GM12878 (cell line): ENCODE measurements at regions not wholly inside any gene's neighbourhood (a gene's known extent, or its start where the extent isn't known, plus 50 kb on each side); places are given as distances from the start of the nearest gene placed in this dataset.

ENCODE experiments used
- ATAC-seq: fragments of 200-7000 bp; cut with Tn5 transposase; 3 replicates; pipeline ENCODE4 v1.9.1; 2020; ENCODE audit warnings: mild to moderate bottlenecking, moderate library complexity
- BruUV-seq: library from RNA; stranded (reverse); fragments of 400-500 nt; replicated peaks from 2 replicates; lab custom pipeline; 2021; lab: Mats Ljungman, UMichigan
- CTCF ChIA-PET: fragments of 300-600 bp; sonication (Branson Sonifier 250); formaldehyde crosslinking; extraction: SDS; loops from one replicate; lab custom pipeline; 2021; ENCODE audit warnings: inconsistent platforms; lab: Yijun Ruan, JAX
- POLR2A ChIA-PET: fragments of 350-600 bp; formaldehyde crosslinking; extraction: SDS; loops from one replicate; lab custom pipeline; 2021; ENCODE audit warnings: inconsistent platforms; lab: Charles Lee
- RAD21 ChIA-PET: fragments of 300-600 bp; sonication (Branson Sonifier 250); formaldehyde crosslinking; loops from one replicate; lab custom pipeline; 2023; ENCODE audit warnings: antibody characterized with exemption; ENCODE audit not compliant: unreplicated experiment; lab: Charles Lee
- SMC1A ChIA-PET: fragments of 300-600 bp; sonication (Branson Sonifier 250); formaldehyde crosslinking; loops from one replicate; lab custom pipeline; 2023; ENCODE audit not compliant: unreplicated experiment, uncharacterized antibody; lab: Charles Lee
- DNase-seq: peaks from one replicate; pipeline ENCODE4 v3.0.0-alpha.2; 2011; ENCODE audit warnings: low read depth, low spot score
- FAIRE-seq: peaks from 3 replicates; lab custom pipeline; 2011; peaks lifted over from hg19 to GRCh38; lab: Jason Lieb, UNC
- H2AFZ ChIP-seq: 2 replicates; pipeline ENCODE4 v1.6.0; 2011; ENCODE audit warnings: low read depth, low read length, control low read depth; ENCODE audit not compliant: control insufficient read depth
- H3K27ac ChIP-seq: 2 replicates; pipeline ENCODE4 v1.5.1; 2011; ENCODE audit warnings: control low read depth; ENCODE audit not compliant: control insufficient read depth, insufficient read depth
- H3K27me3 ChIP-seq, 2 experiments: replicated peaks in 1 of 2; 2 replicates each; pipeline versions ENCODE4 v1.6.0 to v1.6.1; 2011; ENCODE audit warnings: low read length in 1 of 2; ENCODE audit not compliant: control insufficient read depth in 2 of 2, insufficient read depth in 2 of 2
- H3K36me3 ChIP-seq, 2 experiments: 2 replicates each; pipeline ENCODE4 v1.5.1; 2011; ENCODE audit warnings: low read length in 1 of 2; ENCODE audit not compliant: control insufficient read depth in 2 of 2, insufficient read depth in 2 of 2
- H3K4me1 ChIP-seq: 2 replicates; pipeline ENCODE4 v1.6.1; 2011; ENCODE audit warnings: mild to moderate bottlenecking, low read length, moderate library complexity, mixed read lengths; ENCODE audit not compliant: control insufficient read depth, insufficient read depth
- H3K4me2 ChIP-seq: 2 replicates; pipeline ENCODE4 v1.6.0; 2011; ENCODE audit warnings: control low read depth; ENCODE audit not compliant: control insufficient read depth, insufficient read depth
- H3K4me3 ChIP-seq: fragments of 200-600 bp; sonication (generic); 2 replicates; pipeline ENCODE4 v1.5.1; 2016
- H3K79me2 ChIP-seq: 2 replicates; pipeline ENCODE4 v1.6.0; 2011; ENCODE audit warnings: low read length; ENCODE audit not compliant: control insufficient read depth, insufficient read depth
- H3K9ac ChIP-seq: 2 replicates; pipeline ENCODE4 v1.8.0; 2011; ENCODE audit warnings: low read length, control low read depth, mixed read lengths; ENCODE audit not compliant: control insufficient read depth, insufficient read depth
- H3K9me3 ChIP-seq: replicated peaks from 3 replicates; pipeline ENCODE4 v1.5.1; 2011; ENCODE audit warnings: mild to moderate bottlenecking, low read length; ENCODE audit not compliant: control insufficient read depth, insufficient read depth
- H4K20me1 ChIP-seq: 2 replicates; pipeline ENCODE4 v1.6.0; 2011; ENCODE audit not compliant: control insufficient read depth, insufficient read depth
- BACH1 ChIP-seq: fragments of 450-650 bp; IDR thresholded peaks from 2 replicates; pipeline ENCODE4 v1.6.1; 2017; ENCODE audit warnings: mild to moderate bottlenecking, borderline replicate concordance
- DPF2 ChIP-seq: fragments of 450-650 bp; IDR thresholded peaks from 2 replicates; pipeline ENCODE4 v1.6.1; 2017; ENCODE audit warnings: mild to moderate bottlenecking
- E2F4 ChIP-seq: IDR thresholded peaks from 2 replicates; pipeline ENCODE4 v1.6.1; 2012; ENCODE audit warnings: low read depth, low read length, improper control_type of control experiment
- EGR1 ChIP-seq, 2 experiments: IDR thresholded peaks; 1 replicate in 1 of 2; 2 replicates in 1 of 2; pipeline ENCODE4 v1.6.1; 2011 to 2012; ENCODE audit warnings: low read depth in 2 of 2, low read length in 2 of 2, borderline replicate concordance in 1 of 2, mild to moderate bottlenecking in 1 of 2, moderate library complexity in 1 of 2
- JUND ChIP-seq: IDR thresholded peaks from 2 replicates; pipeline ENCODE4 v1.6.1; 2012; ENCODE audit warnings: low read depth, mild to moderate bottlenecking, low read length, improper control_type of control experiment, moderate library complexity
- MEF2B ChIP-seq: fragments of 450-650 bp; IDR thresholded peaks from 2 replicates; pipeline ENCODE4 v1.6.1; 2018; ENCODE audit warnings: mild to moderate bottlenecking, moderate library complexity; ENCODE audit not compliant: partially characterized antibody, poor library complexity, severe bottlenecking
- PBX3 ChIP-seq: IDR thresholded peaks from 2 replicates; pipeline ENCODE4 v1.6.1; 2011; ENCODE audit warnings: mild to moderate bottlenecking, low read depth, low read length, moderate library complexity; ENCODE audit not compliant: insufficient replicate concordance
- RUNX3 ChIP-seq: IDR thresholded peaks from 2 replicates; pipeline ENCODE4 v1.6.1; 2012; ENCODE audit warnings: low read length, inconsistent platforms
- ZNF687 ChIP-seq: fragments of 450-650 bp; IDR thresholded peaks from 2 replicates; pipeline ENCODE4 v1.6.1; 2017; ENCODE audit warnings: mild to moderate bottlenecking, moderate library complexity
- WGBS: methylation state at CpG from one replicate; pipeline ENCODE4 v1.1.6; 2016; ENCODE audit warnings: low lambda C conversion rate; ENCODE audit not compliant: insufficient replicate concordance, insufficient coverage; ENCODE audit errors: missing lambda C conversion rate; 5-methylcytosine and 5-hydroxymethylcytosine counted together
- in situ Hi-C: fragments of 300-500 bp; cut with MboI; formaldehyde crosslinking; loops from 9 replicates; pipeline ENCODE4 v1.14.3; 2018; ENCODE audit warnings: mixed read lengths
- intact Hi-C: fragments of 100-400 bp; cut with micrococcal nuclease; formaldehyde crosslinking; loops from one replicate; pipeline ENCODE4 v1.14.2; 2022; ENCODE audit not compliant: unreplicated experiment

- SMC1A ChIA-PET: no interaction called here
- TF ChIP-seq DPF2 (no peak), RUNX3 (no peak)
- no peak overlapping the region for H2AFZ ChIP-seq
- in situ Hi-C loops (no loop called here), intact Hi-C loops (loop anchor here (5.0 kb wide), 1 partner anchor 181 kb away; no protein-coding TSS in a partner anchor)
- BruUV-seq: no TSS peak
- H3K27me3 ChIP-seq: no peaks in the 10 kb centered on the region
- no peak overlapping the region for H3K4me3 ChIP-seq
- no peak overlapping the region for H3K9ac ChIP-seq
- DNase-seq (no peak), ATAC-seq (no peak), FAIRE-seq (no peak)
- RAD21 ChIA-PET: no interaction called here
- POLR2A ChIA-PET: no interaction called here
- CTCF ChIA-PET: no interaction called here
- H3K4me2 ChIP-seq: no peak overlapping the region
- 35% methylated on average over 3 of the region's 3 CpGs for WGBS
- no peaks in the 10 kb centered on the region for H3K36me3 ChIP-seq
- no peaks in the 10 kb centered on the region for H3K4me1 ChIP-seq
- H3K79me2 ChIP-seq: no peaks in the 10 kb centered on the region
- no peaks in the 10 kb centered on the region for H3K9me3 ChIP-seq
- no peaks in the 10 kb centered on the region for H4K20me1 ChIP-seq
- H3K27ac ChIP-seq: no peak overlapping the region
Observed at GRCh38 chr3:5951026-5951425, 763.5 kb downstream of the EDEM1 start.

- H3K27me3 ChIP-seq: no peaks in the 10 kb centered on the region
- WGBS: 28% methylated on average over 5 of the region's 5 CpGs
- FAIRE-seq: no peak
- no peak overlapping the region for H3K27ac ChIP-seq
- H3K9ac ChIP-seq: no peak overlapping the region
- no peak for DNase-seq
- H2AFZ ChIP-seq: no peak overlapping the region
- H3K79me2 ChIP-seq: no peaks in the 10 kb centered on the region
- H3K4me3 ChIP-seq: no peak overlapping the region
- intact Hi-C loops: no loop called here
- ChIA-PET CTCF (no interaction called here), SMC1A (no interaction called here), RAD21 (no interaction called here), POLR2A (no interaction called here)
- in situ Hi-C loops: no loop called here
- H3K36me3 ChIP-seq: no peaks in the 10 kb centered on the region
- H4K20me1 ChIP-seq: no peaks in the 10 kb centered on the region
- H3K4me1 ChIP-seq: no peaks in the 10 kb centered on the region
- H3K4me2 ChIP-seq: no peak overlapping the region
- ATAC-seq: no peak
- no TSS peak for BruUV-seq
- no peaks in the 10 kb centered on the region for H3K9me3 ChIP-seq
- TF ChIP-seq PBX3 (no peak), JUND (no peak), ZNF687 (no peak), EGR1 (IDR thresholded peaks at IDR 0.05; ENCODE audit: borderline replicate concordance in 1 of 2, low read depth in 2 of 2, low read length in 2 of 2) (no peak), MEF2B (no peak), BACH1 (no peak), E2F4 (no peak)
Observed at GRCh38 chr3:5972586-5972985, 785.1 kb downstream of the EDEM1 start.
